Forelimb muscle (tissue), 1 donor: ENCODE measurements at regions not wholly inside any gene's neighbourhood (a gene's known extent, or its start where the extent isn't known, plus 50 kb on each side); places are given as distances from the start of the nearest gene placed in this dataset.
A peak's percentile ranks its signal among the peaks of the same experiment; 100 is the strongest.
"Not testable (repeated sequence)": the region's sequence is repeated elsewhere in the genome, so short reads cannot be mapped to it uniquely, and the experiment has no call there.

Experiments used
- DNase-seq: peaks from one replicate; pipeline ENCODE4 v3.0.0-alpha.2; 2013; ENCODE audit warnings: low read depth

DNA sequence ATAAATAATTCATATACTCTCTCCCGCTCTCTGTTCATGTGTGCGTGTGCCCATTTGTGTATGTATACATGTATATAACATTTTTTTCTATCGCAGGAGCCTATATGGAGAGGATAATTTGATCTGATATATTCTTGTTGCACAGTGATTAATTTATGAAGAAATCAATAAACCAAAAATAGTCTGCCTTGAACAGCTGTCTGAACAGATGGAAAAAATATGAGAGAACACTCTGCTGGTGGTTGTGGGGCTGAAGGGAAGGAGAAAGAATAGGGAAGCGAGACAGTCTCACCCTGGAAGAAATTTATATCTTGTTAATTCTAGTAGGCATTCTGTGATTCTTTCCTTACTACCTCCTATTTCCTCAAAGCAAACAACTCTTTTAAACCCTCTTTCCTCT lies 96.6 kb upstream of the B3GAT2 start:
- no peak for DNase-seq

DNA sequence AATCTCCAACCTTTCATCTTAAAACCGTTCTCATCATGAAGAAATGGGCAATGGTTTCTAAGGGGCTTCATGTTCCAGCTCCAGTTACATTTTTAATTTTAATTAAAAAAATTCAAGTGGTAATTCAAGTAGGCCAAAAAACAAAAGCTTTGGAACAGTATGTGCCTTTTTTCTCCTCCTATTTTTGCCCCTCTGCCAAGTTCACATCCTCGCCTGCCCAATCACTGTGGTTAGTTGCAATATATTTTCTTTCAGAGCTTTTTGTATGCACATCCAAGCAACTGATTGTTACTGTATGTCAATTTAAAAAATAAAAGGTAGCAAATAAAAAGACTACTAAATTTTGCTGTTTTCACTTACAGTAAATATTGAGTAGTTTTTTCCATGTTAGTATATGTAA lies 99.8 kb upstream of the B3GAT2 start:
- DNase-seq, result no peak

DNA sequence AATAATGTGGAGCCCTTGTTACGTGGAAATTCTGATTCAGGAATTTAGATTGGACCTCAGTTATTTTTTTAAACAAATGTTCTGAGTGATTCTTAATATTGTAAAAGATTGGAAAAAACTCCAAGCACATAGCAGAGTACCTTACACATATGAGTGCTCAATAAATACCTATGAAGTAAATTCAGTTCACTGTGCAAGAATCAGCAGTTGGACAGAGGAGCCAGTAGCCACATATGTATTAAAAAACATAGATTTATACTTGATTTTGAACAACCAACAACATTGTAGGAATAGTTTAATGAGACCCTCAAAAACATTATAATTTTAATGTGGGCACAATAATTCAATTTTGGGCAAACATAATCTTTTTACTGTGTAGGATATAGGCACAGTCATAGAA lies 109.3 kb upstream of the B3GAT2 start:
- no peak for DNase-seq

DNA sequence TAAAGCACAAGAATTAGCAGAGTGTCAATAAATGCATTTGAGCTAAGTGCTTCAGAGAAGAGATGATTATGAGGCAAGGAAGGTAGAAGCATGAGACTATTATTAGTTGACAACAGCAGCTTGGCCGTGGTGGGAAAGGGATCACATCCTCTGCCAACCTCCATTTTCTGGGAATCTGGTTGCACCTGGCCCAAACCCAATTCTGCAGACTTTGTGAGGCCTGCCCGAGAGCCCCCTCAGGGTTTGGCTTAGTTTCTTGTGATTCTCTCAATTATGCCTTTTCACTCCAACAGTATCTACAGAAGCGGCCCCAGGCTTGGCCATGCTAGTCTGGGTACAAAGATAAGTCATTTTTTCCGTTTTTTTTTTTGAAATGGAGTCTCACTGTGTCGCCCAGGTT lies 111.0 kb upstream of the B3GAT2 start:
- no peak for DNase-seq

DNA sequence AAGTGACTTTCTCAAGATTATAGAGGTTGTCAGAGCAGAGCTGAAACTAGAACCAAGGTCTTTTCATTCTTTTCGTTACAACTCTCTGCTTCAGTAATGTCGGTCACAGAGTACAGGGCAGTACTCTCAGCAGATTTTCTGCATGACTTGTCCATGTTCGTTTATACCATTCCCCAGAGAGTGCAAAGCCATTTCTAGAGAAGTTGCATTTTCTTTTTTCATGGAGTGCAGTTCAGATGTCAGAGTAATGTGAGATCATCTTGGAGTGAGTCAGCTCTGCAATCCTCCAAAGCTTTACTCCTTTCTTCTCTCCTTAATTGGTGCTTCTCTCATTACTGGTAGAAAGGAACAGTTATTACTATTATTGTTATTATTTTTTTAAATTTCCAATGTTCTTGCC lies 115.6 kb upstream of the B3GAT2 start:
- DNase-seq, result no peak

DNA sequence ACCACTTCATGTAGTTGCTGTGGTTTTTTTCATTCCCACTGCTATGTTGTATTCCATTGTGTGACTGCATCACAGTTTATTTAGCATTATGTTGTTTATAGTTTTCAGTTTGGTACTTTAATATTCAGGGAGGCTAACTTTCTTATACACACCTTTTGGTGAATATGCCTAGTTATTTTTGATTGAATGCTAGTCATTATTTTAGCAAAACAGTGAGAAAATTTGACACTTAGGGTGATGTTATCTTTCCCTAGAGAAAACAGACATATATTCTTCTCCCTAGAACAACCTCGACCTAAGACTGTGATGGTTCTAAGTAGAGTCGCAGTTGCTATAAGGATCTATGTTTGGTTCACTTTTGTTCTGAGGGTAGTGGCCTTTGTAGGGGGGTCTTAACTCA lies 120.8 kb upstream of the B3GAT2 start:
- no peak for DNase-seq

DNA sequence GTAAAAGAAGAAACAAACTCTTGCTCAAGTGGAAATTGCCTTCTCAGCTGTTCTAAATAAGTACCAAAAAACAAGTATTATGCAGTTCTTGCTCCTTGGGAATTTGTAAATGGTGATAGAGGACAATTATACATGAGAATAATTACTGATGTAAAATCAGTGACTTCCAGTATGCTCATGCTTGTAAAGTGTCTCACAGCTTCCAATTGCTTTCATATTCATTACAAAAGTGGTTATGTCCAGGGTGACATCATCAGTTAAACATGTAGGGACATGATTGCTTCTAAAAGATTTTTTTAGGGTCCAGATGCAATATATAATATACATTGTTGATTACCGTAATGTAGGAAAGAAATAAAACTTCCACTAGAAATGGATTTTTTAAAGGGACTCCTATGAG lies 122.8 kb upstream of the B3GAT2 start:
- DNase-seq, result no peak

DNA sequence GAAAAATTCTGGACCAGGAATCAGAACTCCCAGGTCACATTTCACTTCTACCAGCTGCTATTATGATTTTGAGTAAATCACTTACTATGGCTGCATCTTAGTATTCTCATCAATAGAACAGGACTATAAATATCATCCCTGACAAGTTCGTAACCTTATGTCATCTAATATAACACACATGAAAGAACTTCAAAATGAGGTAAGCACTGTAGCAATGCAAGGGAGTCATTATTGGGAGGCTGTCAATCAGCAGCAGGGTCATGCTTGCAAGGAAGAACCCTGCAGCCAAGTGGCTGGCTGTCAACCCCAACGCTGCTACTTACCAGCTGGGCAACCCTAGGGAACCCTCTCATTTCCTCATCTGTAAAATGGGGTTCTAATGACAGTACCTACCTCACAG lies 123.3 kb upstream of the B3GAT2 start:
- DNase-seq, result no peak

DNA sequence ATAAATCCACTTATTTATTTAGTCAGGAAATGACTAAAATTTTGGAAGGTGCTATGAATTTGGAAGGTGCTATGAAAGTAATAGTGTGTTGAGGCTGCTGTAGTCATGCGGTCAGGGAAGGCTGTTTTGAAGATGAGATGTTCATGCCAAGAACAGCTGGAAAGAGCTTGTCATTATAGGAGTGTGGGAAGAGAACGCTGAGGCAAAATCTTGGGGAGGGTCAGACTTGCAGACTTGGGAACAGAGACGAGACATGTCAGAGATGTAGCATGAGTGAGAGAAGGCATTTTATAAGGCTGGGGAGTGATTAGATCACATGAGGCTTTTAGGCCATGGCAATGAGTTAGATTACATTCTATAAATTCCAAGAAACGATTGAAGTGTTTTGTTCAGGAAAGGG lies 124.0 kb upstream of the B3GAT2 start:
- peak; percentile 67 for DNase-seq

DNA sequence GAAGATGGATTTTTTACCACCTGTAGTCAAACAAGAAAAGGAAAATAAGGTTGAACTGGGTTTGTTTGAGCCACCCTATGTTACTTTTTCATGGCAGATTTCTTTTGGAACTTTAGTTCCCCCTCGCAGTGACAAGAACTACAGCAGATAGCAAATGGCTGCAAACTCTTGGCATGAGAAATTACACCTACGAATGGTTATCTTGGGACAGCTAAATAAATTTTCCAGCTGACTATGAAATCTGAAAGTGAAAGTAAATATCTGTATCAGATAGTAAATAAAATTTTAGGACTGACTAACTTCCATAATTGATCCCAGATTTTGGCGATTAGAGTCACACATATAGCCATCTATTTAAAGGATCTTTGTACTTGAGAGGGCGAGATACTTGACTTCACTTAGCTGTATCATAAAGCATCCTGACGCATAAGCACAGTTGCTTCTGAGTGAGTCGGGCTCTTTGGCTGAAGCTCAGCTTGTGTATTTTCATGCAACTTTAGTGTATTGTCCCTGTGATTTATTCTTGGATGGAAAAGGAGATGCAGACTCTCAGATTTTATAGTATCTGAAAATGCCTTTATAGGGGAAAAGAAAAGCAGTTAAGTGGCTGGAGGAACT lies 125.3 kb upstream of the B3GAT2 start:
- no peak for DNase-seq

DNA sequence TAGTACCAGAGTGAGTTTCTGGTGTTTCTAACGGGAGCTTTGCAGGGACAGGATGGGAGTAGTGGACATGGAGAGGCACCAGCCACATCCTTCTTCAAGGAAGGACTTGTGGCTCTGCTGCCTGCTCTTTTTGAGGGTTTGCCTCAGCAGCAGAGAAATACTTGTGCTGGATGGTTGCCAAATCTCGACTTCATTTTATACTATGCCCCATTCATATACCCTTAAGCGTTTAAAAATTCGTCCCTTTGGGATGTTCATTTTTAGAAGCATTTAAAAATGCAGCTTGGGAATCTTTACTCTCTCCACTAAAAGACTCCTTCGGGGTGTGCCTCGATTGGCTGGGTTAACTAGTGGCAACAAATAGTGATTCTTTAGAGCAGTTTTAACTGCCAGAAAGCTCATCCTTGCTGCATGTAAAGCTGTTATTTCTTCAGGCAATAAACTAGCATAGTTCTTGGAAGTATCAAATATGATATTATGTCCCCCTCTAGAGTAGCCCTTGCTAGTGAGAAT lies 126.5 kb upstream of the B3GAT2 start:
- no peak for DNase-seq

DNA sequence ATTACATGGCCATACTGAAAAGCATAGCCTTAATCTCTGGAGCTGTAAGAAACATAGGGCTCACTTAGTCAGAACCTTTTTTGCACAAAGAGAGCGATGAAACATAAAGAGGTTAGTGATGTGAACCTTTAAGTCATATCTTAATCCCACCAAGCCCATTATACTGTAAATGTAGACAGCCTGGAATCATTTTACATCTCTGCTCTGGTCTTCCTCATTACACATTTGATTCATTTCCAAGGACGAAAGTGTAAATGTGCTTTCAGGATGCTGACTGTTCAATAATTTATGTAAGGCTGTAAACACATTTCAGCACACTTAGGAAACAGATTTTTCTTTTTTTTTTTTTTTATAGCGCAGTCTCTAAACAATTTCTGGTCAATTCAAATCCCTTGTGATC lies 131.3 kb upstream of the B3GAT2 start:
- DNase-seq, result no peak

DNA sequence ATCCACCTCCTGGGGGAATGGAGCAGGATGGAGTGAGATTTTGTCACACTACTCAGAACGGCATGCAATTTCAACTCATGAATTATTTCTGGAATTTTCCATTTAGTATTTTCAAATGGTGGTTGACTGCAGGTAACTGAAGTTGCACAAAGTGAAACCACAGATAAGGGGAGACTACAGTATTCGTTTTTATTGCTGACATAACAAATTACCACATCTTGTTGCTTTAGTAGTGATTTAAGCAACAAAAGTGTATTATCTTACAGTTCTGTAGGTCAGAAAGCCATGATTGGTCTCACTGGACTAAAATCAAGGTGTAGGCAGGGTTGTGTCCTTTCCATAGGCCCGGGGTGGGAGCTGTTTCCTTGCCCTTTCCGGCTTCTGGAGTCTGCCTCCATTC lies 133.4 kb upstream of the B3GAT2 start:
- no peak for DNase-seq

DNA sequence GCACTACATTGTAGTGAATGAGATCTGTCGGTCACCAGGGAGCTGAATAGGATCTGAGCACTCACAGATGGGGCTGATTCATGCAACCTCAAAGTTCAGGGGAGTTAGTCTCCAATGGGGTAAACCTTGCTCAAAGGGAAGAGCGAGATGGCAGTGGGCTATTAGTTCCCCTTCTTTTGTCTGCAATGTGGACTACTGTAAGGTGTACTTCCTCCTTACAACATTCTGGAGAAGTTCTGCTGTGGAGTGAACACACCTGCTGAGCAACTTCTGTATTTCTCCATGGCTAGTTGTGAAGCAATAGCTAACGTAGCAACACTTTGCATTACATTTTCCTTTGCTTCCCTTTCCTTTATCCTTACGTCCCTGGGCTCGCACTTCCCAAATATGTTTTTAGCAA lies 134.3 kb upstream of the B3GAT2 start:
- no peak for DNase-seq

DNA sequence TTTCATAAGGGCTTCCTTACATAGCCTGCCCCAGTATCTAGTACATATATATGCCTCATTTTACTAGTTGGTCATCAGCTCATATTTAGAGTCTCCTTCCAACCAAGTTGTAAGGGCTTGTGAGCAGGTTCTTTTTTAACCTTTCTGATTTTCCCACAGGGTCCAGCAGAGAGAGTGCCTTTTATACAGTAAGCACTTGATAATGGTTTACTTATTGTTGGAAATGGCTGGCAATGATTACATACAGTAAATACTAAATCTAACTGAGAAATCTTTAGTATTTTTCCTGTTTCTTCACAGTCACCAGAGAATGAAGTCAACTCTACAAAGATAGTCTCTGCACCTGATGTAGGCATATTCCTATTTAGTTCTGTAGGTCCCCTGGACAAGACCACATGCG lies 135.1 kb upstream of the B3GAT2 start:
- DNase-seq, result no peak

DNA sequence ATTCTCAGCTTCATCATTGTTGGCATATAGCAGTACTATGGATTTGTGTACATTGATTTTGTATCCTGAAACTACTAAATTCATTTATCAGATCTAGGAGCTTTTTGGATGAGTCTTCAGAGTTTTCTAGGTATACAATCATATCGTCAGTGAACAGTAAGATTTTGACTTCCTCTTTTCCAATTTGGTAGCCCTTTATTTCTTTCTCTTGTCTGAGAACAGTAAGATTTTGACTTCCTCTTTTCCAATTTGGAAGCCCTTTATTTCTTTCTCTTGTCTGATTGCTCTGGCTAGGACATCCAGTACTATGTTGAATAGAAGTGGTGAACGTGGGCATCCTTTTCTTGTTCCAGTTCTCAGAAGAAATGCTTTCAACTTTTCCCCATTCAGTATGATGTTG lies 140.4 kb upstream of the B3GAT2 start:
- DNase-seq, result not testable (repeated sequence)

DNA sequence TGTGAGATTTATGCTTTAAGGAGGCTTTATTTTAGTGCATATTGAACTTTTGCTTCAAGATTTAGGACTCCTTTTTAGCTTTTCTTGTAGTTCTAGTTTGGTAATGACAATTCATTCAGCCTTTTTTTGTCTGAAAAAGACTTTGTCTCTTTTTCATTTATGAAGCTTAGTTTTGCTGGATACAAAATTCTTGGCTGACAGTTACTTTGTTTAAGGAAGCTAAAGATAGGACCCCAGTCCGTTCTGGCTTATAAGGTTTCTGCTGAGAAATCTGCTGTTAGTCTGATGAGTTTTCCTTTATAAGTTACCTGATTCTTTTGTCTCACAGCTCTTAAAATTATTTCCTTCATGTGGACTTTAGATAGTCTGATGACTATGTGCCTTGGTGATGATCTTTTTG lies 142.8 kb upstream of the B3GAT2 start:
- no peak for DNase-seq

DNA sequence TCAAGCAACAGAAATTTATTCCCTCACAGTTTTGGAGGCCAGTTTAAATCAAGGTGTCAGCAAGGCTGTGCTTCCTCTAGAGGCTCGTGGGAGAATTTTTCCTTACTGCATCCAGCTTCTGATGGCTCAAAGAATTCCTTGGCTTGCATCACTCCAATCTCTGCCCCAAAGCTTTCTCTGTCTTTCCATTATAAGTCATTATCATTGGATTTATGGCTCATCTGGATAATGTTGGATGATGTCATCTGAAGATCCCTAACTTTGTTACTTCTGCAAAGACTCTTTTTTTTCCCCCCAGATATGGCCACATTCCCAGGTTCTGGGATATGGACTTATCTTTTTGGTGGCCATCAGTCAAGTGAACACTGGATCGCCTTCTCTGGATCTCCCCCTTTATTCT lies 146.3 kb upstream of the B3GAT2 start:
- DNase-seq, result no peak

DNA sequence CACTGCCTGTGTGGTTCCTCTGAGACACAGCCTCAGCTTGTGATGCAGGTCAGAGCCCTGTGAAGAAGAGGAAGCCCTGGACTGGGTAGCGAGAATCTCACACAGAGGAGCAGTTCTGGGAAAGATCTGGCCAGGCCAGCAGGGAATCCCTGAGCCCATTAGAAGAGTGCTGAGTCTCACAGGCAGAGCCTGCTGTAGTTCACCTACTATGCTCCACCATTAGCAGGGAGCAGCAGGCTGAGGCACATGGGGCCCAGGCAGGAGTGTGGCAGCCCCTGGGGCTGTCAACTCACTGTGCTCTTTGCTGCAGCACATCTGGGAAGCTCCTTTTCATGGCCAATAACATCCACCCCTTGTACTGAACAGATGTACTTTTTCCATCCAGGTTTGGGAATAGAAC lies 146.8 kb upstream of the B3GAT2 start:
- no peak for DNase-seq

DNA sequence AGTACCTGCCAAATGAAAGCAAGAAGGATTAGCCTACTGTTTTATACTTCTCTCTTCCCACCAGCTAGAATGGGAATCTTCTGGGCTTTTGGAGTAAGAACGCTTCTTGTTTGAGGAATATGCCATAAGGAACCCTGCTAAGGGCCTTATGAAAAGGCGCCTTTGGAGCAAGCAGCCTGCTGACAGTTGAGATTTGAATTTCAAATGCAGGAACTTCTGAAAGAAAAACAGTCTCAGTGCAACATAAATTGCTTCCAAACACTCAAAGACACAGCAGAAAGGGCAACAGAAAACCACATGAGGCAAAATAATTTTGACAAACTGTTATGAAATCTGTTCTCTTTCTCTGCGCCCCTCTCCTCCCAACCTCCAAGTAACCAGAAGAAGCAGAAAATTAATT lies 149.4 kb upstream of the B3GAT2 start:
- DNase-seq, result no peak

DNA sequence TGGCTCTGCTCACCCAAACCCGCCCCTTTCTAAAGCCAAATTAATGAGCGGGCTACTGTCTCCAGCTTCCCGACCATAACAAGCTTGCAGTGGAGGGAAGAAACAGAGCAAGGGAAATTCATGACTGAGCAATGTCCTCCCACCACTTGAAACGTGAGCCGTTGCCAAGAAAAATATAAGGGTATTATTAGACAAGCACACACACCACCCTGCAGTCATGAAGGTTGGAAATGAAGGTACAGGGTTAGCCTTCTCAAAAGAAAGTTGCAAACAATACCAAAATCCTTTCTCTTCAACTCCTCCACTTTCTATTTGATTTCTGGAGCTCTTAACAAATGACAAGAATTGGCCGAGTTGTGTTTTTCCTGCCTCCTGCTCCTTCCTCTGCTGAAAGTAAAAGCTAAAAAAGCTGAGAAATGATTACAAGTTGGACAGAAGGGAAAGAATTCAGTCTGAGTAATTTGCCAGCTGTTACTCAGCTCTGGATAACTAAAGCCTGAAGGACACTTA lies 151.1 kb upstream of the B3GAT2 start:
- DNase-seq, result no peak

DNA sequence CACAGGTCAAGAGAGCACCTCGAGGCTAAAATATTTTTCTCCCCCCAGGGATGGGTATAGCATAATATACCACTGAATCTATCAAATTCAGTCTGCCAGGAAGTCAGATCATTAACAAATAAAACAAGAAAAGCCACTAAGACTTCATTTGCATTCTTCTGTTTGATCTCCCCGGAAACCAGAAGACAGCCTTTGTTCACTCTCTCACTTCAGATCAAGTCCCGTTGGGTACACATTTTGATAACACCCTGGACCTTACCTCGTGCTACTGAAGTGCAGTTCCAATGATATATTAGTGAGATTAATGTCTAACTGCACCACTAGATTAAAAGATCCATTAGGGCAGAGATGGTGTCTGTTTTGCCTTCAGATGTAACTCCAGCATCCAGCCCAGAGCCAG lies 157.7 kb upstream of the B3GAT2 start:
- DNase-seq, result no peak

DNA sequence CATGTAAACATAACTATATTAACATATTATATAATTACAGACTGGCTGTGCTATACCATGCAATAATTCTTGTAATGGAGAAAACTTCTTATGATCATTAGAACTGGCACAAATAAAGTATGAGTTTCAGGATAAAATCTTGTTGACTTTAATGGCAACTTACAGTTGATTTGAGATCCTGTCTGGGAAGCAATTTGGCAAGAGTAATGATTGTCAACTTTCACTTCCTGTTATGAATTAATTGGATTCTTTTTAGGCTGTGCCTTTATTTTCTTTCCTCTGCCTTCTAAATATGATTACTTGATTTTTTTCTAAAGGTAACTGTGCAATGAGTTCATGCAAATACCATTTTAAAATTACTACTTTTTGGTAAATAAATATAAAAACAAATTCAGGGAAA lies 158.1 kb upstream of the B3GAT2 start:
- no peak for DNase-seq

DNA sequence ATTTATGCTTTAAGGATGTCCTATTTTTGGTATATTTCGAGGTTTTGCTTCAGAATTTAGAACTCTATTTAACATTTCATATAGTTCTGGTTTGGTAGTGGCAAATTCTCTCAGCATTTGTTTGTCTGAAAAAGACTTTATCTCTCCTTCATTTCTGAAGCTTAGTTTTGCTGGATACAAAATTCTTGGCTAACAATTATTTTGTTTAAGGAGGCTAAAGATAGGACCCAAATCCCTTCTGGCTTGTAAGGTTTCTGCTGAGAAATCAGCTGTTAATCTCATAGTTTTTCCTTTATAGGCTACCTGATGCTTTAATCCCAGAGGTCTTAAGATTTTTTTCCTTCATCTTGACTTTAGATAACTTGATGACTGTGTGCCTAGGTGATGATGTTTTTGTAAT lies 162.7 kb upstream of the B3GAT2 start:
- DNase-seq, result no peak
